ENCODE measurements at regions not wholly inside any gene's neighbourhood (a gene's known extent, or its start where the extent isn't known, plus 50 kb on each side); places are given as distances from the start of the nearest gene placed in this dataset.

GRCh38 chr10:2143213-2143835 lies 406.0 kb upstream of the ADARB2 start:
- FAIRE-seq (no peak), DNase-seq (ENCODE audit: insufficient read length, low spot score) (no peak)

- FAIRE-seq = no peak
Observed at GRCh38 chr10:2139746-2140145, 402.4 kb upstream of the ADARB2 start.

GRCh38 chr10:2137549-2138174 lies 400.3 kb upstream of the ADARB2 start:
- FAIRE-seq (no peak), DNase-seq (ENCODE audit: insufficient read length, low spot score) (no peak)

More at GRCh38 chr10:2139746-2140145, 402.4 kb upstream of the ADARB2 start:
- no peak for DNase-seq (ENCODE audit: insufficient read length, low spot score)

- FAIRE-seq (no peak), DNase-seq (ENCODE audit: insufficient read length, low spot score) (no peak)
Observed at GRCh38 chr10:2130705-2131305, 393.5 kb upstream of the ADARB2 start.

- no peak for DNase-seq (ENCODE audit: insufficient read length, low spot score)
Observed at GRCh38 chr10:2128991-2129390, 391.7 kb upstream of the ADARB2 start.

GRCh38 chr10:2124135-2124534 lies 386.8 kb upstream of the ADARB2 start:
- no peak for DNase-seq (ENCODE audit: insufficient read length, low spot score)
- no peak for FAIRE-seq

More at GRCh38 chr10:2128991-2129390, 391.7 kb upstream of the ADARB2 start:
- no peak for FAIRE-seq

- no peak for FAIRE-seq
- no peak for DNase-seq (ENCODE audit: insufficient read length, low spot score)
Observed at GRCh38 chr10:2122431-2123124, 385.3 kb upstream of the ADARB2 start.

GRCh38 chr10:2121929-2122328 lies 384.6 kb upstream of the ADARB2 start:
- DNase-seq (ENCODE audit: insufficient read length, low spot score) = no peak
- no peak for FAIRE-seq

GRCh38 chr10:2121315-2121714 lies 384.0 kb upstream of the ADARB2 start:
- FAIRE-seq = no peak
- DNase-seq (ENCODE audit: insufficient read length, low spot score) = no peak

- no peak for FAIRE-seq
- no peak for DNase-seq (ENCODE audit: insufficient read length, low spot score)
Observed at GRCh38 chr10:2120746-2121145, 383.4 kb upstream of the ADARB2 start.

- DNase-seq (ENCODE audit: insufficient read length, low spot score) (peak; percentile 49), FAIRE-seq (no peak)
Observed at GRCh38 chr10:2119316-2119715, 382.0 kb upstream of the ADARB2 start.

GRCh38 chr10:2118201-2118600 lies 380.9 kb upstream of the ADARB2 start:
- DNase-seq (ENCODE audit: insufficient read length, low spot score) (no peak), FAIRE-seq (no peak)

GRCh38 chr10:2117641-2118040 lies 380.3 kb upstream of the ADARB2 start:
- no peak for FAIRE-seq

GRCh38 chr10:2111965-2112364 lies 374.6 kb upstream of the ADARB2 start:
- FAIRE-seq = peak; percentile 94
- DNase-seq (ENCODE audit: insufficient read length, low spot score) = peak; percentile 76

More at GRCh38 chr10:2117641-2118040, 380.3 kb upstream of the ADARB2 start:
- no peak for DNase-seq (ENCODE audit: insufficient read length, low spot score)

- FAIRE-seq (no peak), DNase-seq (ENCODE audit: insufficient read length, low spot score) (no peak)
Observed at GRCh38 chr10:2108496-2108895, 371.2 kb upstream of the ADARB2 start.

- DNase-seq (ENCODE audit: insufficient read length, low spot score) = no peak
- FAIRE-seq = no peak
Observed at GRCh38 chr10:2106641-2107040, 369.3 kb upstream of the ADARB2 start.

- FAIRE-seq (no peak), DNase-seq (ENCODE audit: insufficient read length, low spot score) (no peak)
Observed at GRCh38 chr10:2099321-2099720, 362.0 kb upstream of the ADARB2 start.

GRCh38 chr10:2097937-2098336 lies 360.6 kb upstream of the ADARB2 start:
- DNase-seq (ENCODE audit: insufficient read length, low spot score) (no peak), FAIRE-seq (no peak)

GRCh38 chr10:2094171-2094570 lies 356.8 kb upstream of the ADARB2 start:
- FAIRE-seq = no peak
- no peak for DNase-seq (ENCODE audit: insufficient read length, low spot score)

GRCh38 chr10:2083591-2083990 lies 346.3 kb upstream of the ADARB2 start:
- DNase-seq (ENCODE audit: insufficient read length, low spot score) = no peak
- no peak for FAIRE-seq

GRCh38 chr10:2081501-2081900 lies 344.2 kb upstream of the ADARB2 start:
- no peak for DNase-seq (ENCODE audit: insufficient read length, low spot score)
- FAIRE-seq = no peak
